Spleen (tissue), 7 donors: ENCODE measurements at regions not wholly inside any gene's neighbourhood (a gene's known extent, or its start where the extent isn't known, plus 50 kb on each side); places are given as distances from the start of the nearest gene placed in this dataset.

Experiments
- POLR2A ChIP-seq, 3 donors: fragments of 450-650 bp; IDR thresholded peaks; one replicate each; pipeline ENCODE4 v1.5.1; 2017; ENCODE audit warnings: antibody characterized with exemption in 3 of 3, mild to moderate bottlenecking in 1 of 3
- TF ChIP-seq, protein P1 (sequence below), 11 experiments: fragments of 200-600 bp in 7 of 11; fragments of 450-650 bp in 4 of 11; sonication (generic) in 4 of 11; IDR thresholded peaks in 8 of 11; conservative IDR thresholded peaks in 3 of 11; 1 replicate in 7 of 11; 2 replicates in 4 of 11; pipeline versions ENCODE4 v1.4.0 to v1.8.0; 2016 to 2021; ENCODE audit warnings: antibody characterized with exemption in 11 of 11, inconsistent platforms in 4 of 11, mild to moderate bottlenecking in 1 of 11
- donor health status: DM: no; HTN: no; CAD: no; lungs with moderate emphysema.
- donor health status: DM: no; HTN: no; CAD: no.
- donor health status: DM: no; HTN: no; CAD: no.

GRCh38 chr7:81468526-81468925 lies 301.3 kb downstream of the HGF start:
- TF ChIP-seq POLR2A (IDR thresholded peaks at IDR 0.05) = no peak
- TF ChIP-seq, protein P1, sequence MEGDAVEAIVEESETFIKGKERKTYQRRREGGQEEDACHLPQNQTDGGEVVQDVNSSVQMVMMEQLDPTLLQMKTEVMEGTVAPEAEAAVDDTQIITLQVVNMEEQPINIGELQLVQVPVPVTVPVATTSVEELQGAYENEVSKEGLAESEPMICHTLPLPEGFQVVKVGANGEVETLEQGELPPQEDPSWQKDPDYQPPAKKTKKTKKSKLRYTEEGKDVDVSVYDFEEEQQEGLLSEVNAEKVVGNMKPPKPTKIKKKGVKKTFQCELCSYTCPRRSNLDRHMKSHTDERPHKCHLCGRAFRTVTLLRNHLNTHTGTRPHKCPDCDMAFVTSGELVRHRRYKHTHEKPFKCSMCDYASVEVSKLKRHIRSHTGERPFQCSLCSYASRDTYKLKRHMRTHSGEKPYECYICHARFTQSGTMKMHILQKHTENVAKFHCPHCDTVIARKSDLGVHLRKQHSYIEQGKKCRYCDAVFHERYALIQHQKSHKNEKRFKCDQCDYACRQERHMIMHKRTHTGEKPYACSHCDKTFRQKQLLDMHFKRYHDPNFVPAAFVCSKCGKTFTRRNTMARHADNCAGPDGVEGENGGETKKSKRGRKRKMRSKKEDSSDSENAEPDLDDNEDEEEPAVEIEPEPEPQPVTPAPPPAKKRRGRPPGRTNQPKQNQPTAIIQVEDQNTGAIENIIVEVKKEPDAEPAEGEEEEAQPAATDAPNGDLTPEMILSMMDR (IDR thresholded peaks at IDR 0.05 in 8 of 11, conservative IDR thresholded peaks at IDR 0.05 in 3 of 11) = no peak
